ENCODE measurements at regions not wholly inside any gene's neighbourhood (a gene's known extent, or its start where the extent isn't known, plus 50 kb on each side); places are given as distances from the start of the nearest gene placed in this dataset.

- DNase-seq: no peak
These were observed 126.9 kb upstream of the CYP1B1 start for GRCh38 chr2:38202713-38203445.

GRCh38 chr2:38201784-38202183 is 125.8 kb upstream of the CYP1B1 start:
- DNase-seq: no peak

- no peak for DNase-seq
These were observed 124.6 kb upstream of the CYP1B1 start for GRCh38 chr2:38200598-38200997.

GRCh38 chr2:38199127-38199526 is 123.2 kb upstream of the CYP1B1 start:
- DNase-seq: no peak

- no peak for DNase-seq
These were observed 118.8 kb upstream of the CYP1B1 start for GRCh38 chr2:38194751-38195150.

- no peak for DNase-seq
These were observed 117.0 kb upstream of the CYP1B1 start for GRCh38 chr2:38192976-38193375.

- no peak for DNase-seq
These were observed 116.1 kb upstream of the CYP1B1 start for GRCh38 chr2:38192046-38192445.

GRCh38 chr2:38191516-38191915 is 115.6 kb upstream of the CYP1B1 start:
- DNase-seq: no peak

GRCh38 chr2:38190542-38191218 is 114.7 kb upstream of the CYP1B1 start:
- DNase-seq: peak; percentile 15

- no peak for DNase-seq
These were observed 111.6 kb upstream of the CYP1B1 start for GRCh38 chr2:38187541-38188011.

GRCh38 chr2:38185012-38185491 is 109.1 kb upstream of the CYP1B1 start:
- no peak for DNase-seq

GRCh38 chr2:38182492-38183003 is 106.6 kb upstream of the CYP1B1 start:
- DNase-seq: no peak

- no peak for DNase-seq
These were observed 106.0 kb upstream of the CYP1B1 start for GRCh38 chr2:38181806-38182491.

GRCh38 chr2:38180754-38181153 is 104.8 kb upstream of the CYP1B1 start:
- DNase-seq: no peak

GRCh38 chr2:38178556-38179419 is 102.8 kb upstream of the CYP1B1 start:
- DNase-seq: no peak

- DNase-seq: no peak
These were observed 102.2 kb upstream of the CYP1B1 start for GRCh38 chr2:38178119-38178518.

GRCh38 chr2:38176619-38177021 is 100.7 kb upstream of the CYP1B1 start:
- no peak for DNase-seq

- DNase-seq: no peak
These were observed 98.9 kb upstream of the CYP1B1 start for GRCh38 chr2:38174646-38175423.

- no peak for DNase-seq
These were observed 98.2 kb upstream of the CYP1B1 start for GRCh38 chr2:38174131-38174530.

GRCh38 chr2:38173683-38174082 is 97.7 kb upstream of the CYP1B1 start:
- DNase-seq: no peak

GRCh38 chr2:38171208-38171855 is 95.4 kb upstream of the CYP1B1 start:
- no peak for DNase-seq

Measured in hematopoietic multipotent progenitor cell treated with erythropoietin and hydrocortisone succinate and interleukin-3 and kit ligand, for 8 days (in vitro differentiated cells).